DMS 273 (cell line): ENCODE measurements at regions not wholly inside any gene's neighbourhood (a gene's known extent, or its start where the extent isn't known, plus 50 kb on each side); places are given as distances from the start of the nearest gene placed in this dataset.

Experiments used
- DNase-seq: peaks from one replicate; lab custom pipeline; 2025; ENCODE audit not compliant: unreplicated experiment; lab: John Stamatoyannopoulos, UW

GRCh38 chr17:79356839-79357447 lies 253.9 kb downstream of the RBFOX3 start:
- DNase-seq, result no peak

GRCh38 chr17:79355165-79355564 lies 255.7 kb downstream of the RBFOX3 start:
- DNase-seq, result no peak

- no peak for DNase-seq
Observed at GRCh38 chr17:79354173-79354820, 256.6 kb downstream of the RBFOX3 start.

GRCh38 chr17:79353548-79353947 lies 257.3 kb downstream of the RBFOX3 start:
- no peak for DNase-seq

- DNase-seq, result no peak
Observed at GRCh38 chr17:79353016-79353415, 257.8 kb downstream of the RBFOX3 start.

GRCh38 chr17:79350533-79350932 lies 260.3 kb downstream of the RBFOX3 start:
- DNase-seq, result no peak

GRCh38 chr17:79349506-79350400 lies 261.1 kb downstream of the RBFOX3 start:
- DNase-seq, result no peak

- DNase-seq, result no peak
Observed at GRCh38 chr17:79342376-79342775, 267.8 kb downstream of the ENGASE start.

GRCh38 chr17:79341816-79342215 lies 267.2 kb downstream of the ENGASE start:
- no peak for DNase-seq

- DNase-seq, result no peak
Observed at GRCh38 chr17:79341222-79341780, 266.7 kb downstream of the ENGASE start.

GRCh38 chr17:79340333-79341221 lies 266.0 kb downstream of the ENGASE start:
- no peak for DNase-seq

- no peak for DNase-seq
Observed at GRCh38 chr17:79339321-79339720, 264.7 kb downstream of the ENGASE start.

GRCh38 chr17:79338604-79339003 lies 264.0 kb downstream of the ENGASE start:
- DNase-seq, result no peak

GRCh38 chr17:79338152-79338551 lies 263.5 kb downstream of the ENGASE start:
- DNase-seq, result no peak

GRCh38 chr17:79337053-79337452 lies 262.4 kb downstream of the ENGASE start:
- no peak for DNase-seq

GRCh38 chr17:79335456-79335855 lies 260.8 kb downstream of the ENGASE start:
- DNase-seq, result peak; percentile 31

GRCh38 chr17:79332011-79332554 lies 257.5 kb downstream of the ENGASE start:
- DNase-seq, result no peak

GRCh38 chr17:79331492-79331891 lies 256.9 kb downstream of the ENGASE start:
- DNase-seq, result no peak

- DNase-seq, result no peak
Observed at GRCh38 chr17:79330696-79331095, 256.1 kb downstream of the ENGASE start.

- DNase-seq, result no peak
Observed at GRCh38 chr17:79330229-79330628, 255.6 kb downstream of the ENGASE start.
